H1 (cell line): ENCODE measurements at regions not wholly inside any gene's neighbourhood (a gene's known extent, or its start where the extent isn't known, plus 50 kb on each side); places are given as distances from the start of the nearest gene placed in this dataset.

Experiments
- SP2 ChIP-seq: IDR thresholded peaks from 2 replicates; pipeline ENCODE4 v1.6.1; 2012; ENCODE audit warnings: mild to moderate bottlenecking, low read length, inconsistent platforms
- SRF ChIP-seq: IDR thresholded peaks from 2 replicates; pipeline ENCODE4 v1.6.1; 2011; ENCODE audit warnings: mild to moderate bottlenecking, low read depth, low read length, moderate library complexity
- USF2 ChIP-seq: IDR thresholded peaks from 2 replicates; pipeline ENCODE4 v1.6.1; 2011; ENCODE audit warnings: low read length, improper control_type of control experiment

- TF ChIP-seq USF2: no peak
- TF ChIP-seq SRF: no peak
- no peak for TF ChIP-seq SP2
Observed at GRCh38 chr4:100963627-100964026, 383.7 kb downstream of the PPP3CA start (continued).
